Stimulated activated memory B cell treated with anti-CD40 and anti-IgM and Interleukin-4, amounts not matched to agents 10 μg/mL and 1 μg/mL and 100 μg/mL, for 72 hours (primary cell): ENCODE measurements at regions not wholly inside any gene's neighbourhood (a gene's known extent, or its start where the extent isn't known, plus 50 kb on each side); places are given as distances from the start of the nearest gene placed in this dataset.

Experiments
- ATAC-seq: fragments of 150-1000 bp; cut with Tn5 transposase; 2 replicates; pipeline ENCODE4 v1.10.0; 2021
- H3K27ac Mint-ChIP-seq: one replicate; pipeline ENCODE4 v1.8.0; 2022; ENCODE audit warnings: mild to moderate bottlenecking, mixed read lengths
- H3K27me3 Mint-ChIP-seq: one replicate; pipeline ENCODE4 v1.8.0; 2022; ENCODE audit warnings: mixed read lengths
- H3K36me3 Mint-ChIP-seq: one replicate; pipeline ENCODE4 v1.8.0; 2022; ENCODE audit warnings: mixed read lengths
- H3K4me1 Mint-ChIP-seq: one replicate; pipeline ENCODE4 v1.8.0; 2022; ENCODE audit warnings: mixed read lengths
- H3K4me3 Mint-ChIP-seq: one replicate; pipeline ENCODE4 v1.8.0; 2022; ENCODE audit warnings: mild to moderate bottlenecking, moderate library complexity, mixed read lengths
- H3K9me3 Mint-ChIP-seq: one replicate; pipeline ENCODE4 v1.8.0; 2022; ENCODE audit warnings: mixed read lengths

GRCh38 chr4:126794363-126794762 is 838.4 kb upstream of the INTU start:
- H3K9me3 Mint-ChIP-seq: no peaks in the 10 kb centered on the region
- H3K4me1 Mint-ChIP-seq: no peaks in the 10 kb centered on the region
- no peak for ATAC-seq
- no peak overlapping the region for H3K4me3 Mint-ChIP-seq
- no peaks in the 10 kb centered on the region for H3K27me3 Mint-ChIP-seq
- H3K27ac Mint-ChIP-seq: no peak overlapping the region
- H3K36me3 Mint-ChIP-seq: no peaks in the 10 kb centered on the region

GRCh38 chr4:126798214-126798613 is 834.5 kb upstream of the INTU start:
- Mint-ChIP-seq H3K9me3 (no peaks in the 10 kb centered on the region), H3K36me3 (no peaks in the 10 kb centered on the region), H3K27ac (no peak overlapping the region), H3K27me3 (no peaks in the 10 kb centered on the region), H3K4me1 (no peaks in the 10 kb centered on the region), H3K4me3 (no peak overlapping the region)
- no peak for ATAC-seq

GRCh38 chr4:126799416-126799815 is 833.3 kb upstream of the INTU start:
- H3K4me3 Mint-ChIP-seq: no peak overlapping the region
- ATAC-seq: no peak
- H3K9me3 Mint-ChIP-seq: peaks cover 3% of the 10 kb centered on the region
- no peaks in the 10 kb centered on the region for H3K27me3 Mint-ChIP-seq
- H3K4me1 Mint-ChIP-seq: no peaks in the 10 kb centered on the region
- H3K27ac Mint-ChIP-seq: no peak overlapping the region
- H3K36me3 Mint-ChIP-seq: no peaks in the 10 kb centered on the region

GRCh38 chr4:126799971-126800574 is 832.7 kb upstream of the INTU start:
- H3K27me3 Mint-ChIP-seq: no peaks in the 10 kb centered on the region
- no peaks in the 10 kb centered on the region for H3K4me1 Mint-ChIP-seq
- no peaks in the 10 kb centered on the region for H3K36me3 Mint-ChIP-seq
- no peak overlapping the region for H3K4me3 Mint-ChIP-seq
- no peak for ATAC-seq
- no peak overlapping the region for H3K27ac Mint-ChIP-seq
- H3K9me3 Mint-ChIP-seq: peaks cover 3% of the 10 kb centered on the region

- H3K36me3 Mint-ChIP-seq: no peaks in the 10 kb centered on the region
- no peaks in the 10 kb centered on the region for H3K27me3 Mint-ChIP-seq
- H3K27ac Mint-ChIP-seq: no peak overlapping the region
- no peaks in the 10 kb centered on the region for H3K4me1 Mint-ChIP-seq
- ATAC-seq: no peak
- peaks cover 3% of the 10 kb centered on the region for H3K9me3 Mint-ChIP-seq
- no peak overlapping the region for H3K4me3 Mint-ChIP-seq
Measured at GRCh38 chr4:126800575-126801141, 832.1 kb upstream of the INTU start.

- Mint-ChIP-seq H3K27me3 (no peaks in the 10 kb centered on the region), H3K9me3 (peaks cover 3% of the 10 kb centered on the region), H3K4me3 (no peak overlapping the region), H3K27ac (no peak overlapping the region), H3K36me3 (no peaks in the 10 kb centered on the region), H3K4me1 (no peaks in the 10 kb centered on the region)
- no peak for ATAC-seq
Measured at GRCh38 chr4:126807132-126807531, 825.6 kb upstream of the INTU start.

- no peaks in the 10 kb centered on the region for H3K9me3 Mint-ChIP-seq
- H3K4me1 Mint-ChIP-seq: no peaks in the 10 kb centered on the region
- no peaks in the 10 kb centered on the region for H3K36me3 Mint-ChIP-seq
- H3K27ac Mint-ChIP-seq: no peak overlapping the region
- ATAC-seq: no peak
- no peak overlapping the region for H3K4me3 Mint-ChIP-seq
- no peaks in the 10 kb centered on the region for H3K27me3 Mint-ChIP-seq
Measured at GRCh38 chr4:126812076-126812475, 820.7 kb upstream of the INTU start.

- H3K4me1 Mint-ChIP-seq: no peaks in the 10 kb centered on the region
- peaks cover 3% of the 10 kb centered on the region for H3K9me3 Mint-ChIP-seq
- no peak overlapping the region for H3K27ac Mint-ChIP-seq
- no peaks in the 10 kb centered on the region for H3K36me3 Mint-ChIP-seq
- no peaks in the 10 kb centered on the region for H3K27me3 Mint-ChIP-seq
- H3K4me3 Mint-ChIP-seq: no peak overlapping the region
- ATAC-seq: no peak
Measured at GRCh38 chr4:126820631-126821030, 812.1 kb upstream of the INTU start.

GRCh38 chr4:126821152-126821551 is 811.6 kb upstream of the INTU start:
- no peak for ATAC-seq
- H3K27ac Mint-ChIP-seq: no peak overlapping the region
- H3K4me3 Mint-ChIP-seq: no peak overlapping the region
- H3K4me1 Mint-ChIP-seq: no peaks in the 10 kb centered on the region
- peaks cover 3% of the 10 kb centered on the region for H3K9me3 Mint-ChIP-seq
- H3K36me3 Mint-ChIP-seq: no peaks in the 10 kb centered on the region
- H3K27me3 Mint-ChIP-seq: no peaks in the 10 kb centered on the region

GRCh38 chr4:126825083-126825482 is 807.7 kb upstream of the INTU start:
- no peak for ATAC-seq
- H3K4me3 Mint-ChIP-seq: no peak overlapping the region
- H3K27ac Mint-ChIP-seq: no peak overlapping the region
- H3K36me3 Mint-ChIP-seq: no peaks in the 10 kb centered on the region
- H3K4me1 Mint-ChIP-seq: no peaks in the 10 kb centered on the region
- peaks cover 2% of the 10 kb centered on the region for H3K9me3 Mint-ChIP-seq
- H3K27me3 Mint-ChIP-seq: no peaks in the 10 kb centered on the region

GRCh38 chr4:126827669-126828068 is 805.1 kb upstream of the INTU start:
- no peak for ATAC-seq
- Mint-ChIP-seq H3K4me1 (no peaks in the 10 kb centered on the region), H3K9me3 (peaks cover 6% of the 10 kb centered on the region), H3K36me3 (no peaks in the 10 kb centered on the region), H3K4me3 (no peak overlapping the region), H3K27me3 (no peaks in the 10 kb centered on the region), H3K27ac (no peak overlapping the region)

- Mint-ChIP-seq H3K4me3 (no peak overlapping the region), H3K9me3 (peaks cover 25% of the 10 kb centered on the region), H3K27ac (no peak overlapping the region), H3K4me1 (no peaks in the 10 kb centered on the region), H3K36me3 (no peaks in the 10 kb centered on the region), H3K27me3 (no peaks in the 10 kb centered on the region)
- ATAC-seq: no peak
Measured at GRCh38 chr4:126834854-126835253, 797.9 kb upstream of the INTU start.

GRCh38 chr4:126838941-126839679 is 793.6 kb upstream of the INTU start:
- Mint-ChIP-seq H3K36me3 (no peaks in the 10 kb centered on the region), H3K27ac (no peak overlapping the region), H3K4me3 (no peak overlapping the region), H3K4me1 (no peaks in the 10 kb centered on the region), H3K9me3 (peaks cover 19% of the 10 kb centered on the region), H3K27me3 (no peaks in the 10 kb centered on the region)
- no peak for ATAC-seq

- ATAC-seq: peak; percentile 27
Measured at GRCh38 chr4:126843492-126844067, 789.2 kb upstream of the INTU start.

GRCh38 chr4:126850286-126850685 is 782.5 kb upstream of the INTU start:
- ATAC-seq: no peak
- no peaks in the 10 kb centered on the region for H3K9me3 Mint-ChIP-seq
- no peak overlapping the region for H3K4me3 Mint-ChIP-seq

More at GRCh38 chr4:126843492-126844067, 789.2 kb upstream of the INTU start:
- no peak overlapping the region for H3K27ac Mint-ChIP-seq
- H3K27me3 Mint-ChIP-seq: no peaks in the 10 kb centered on the region
- H3K4me1 Mint-ChIP-seq: no peaks in the 10 kb centered on the region
- no peak overlapping the region for H3K4me3 Mint-ChIP-seq
- H3K9me3 Mint-ChIP-seq: peaks cover 8% of the 10 kb centered on the region
- H3K36me3 Mint-ChIP-seq: no peaks in the 10 kb centered on the region

GRCh38 chr4:126851391-126851790 is 781.4 kb upstream of the INTU start:
- H3K27ac Mint-ChIP-seq: no peak overlapping the region
- no peaks in the 10 kb centered on the region for H3K9me3 Mint-ChIP-seq
- ATAC-seq: no peak
- H3K36me3 Mint-ChIP-seq: no peaks in the 10 kb centered on the region
- H3K4me1 Mint-ChIP-seq: no peaks in the 10 kb centered on the region
- H3K27me3 Mint-ChIP-seq: no peaks in the 10 kb centered on the region
- no peak overlapping the region for H3K4me3 Mint-ChIP-seq

More at GRCh38 chr4:126850286-126850685, 782.5 kb upstream of the INTU start:
- H3K36me3 Mint-ChIP-seq: no peaks in the 10 kb centered on the region
- no peaks in the 10 kb centered on the region for H3K4me1 Mint-ChIP-seq
- no peak overlapping the region for H3K27ac Mint-ChIP-seq
- H3K27me3 Mint-ChIP-seq: no peaks in the 10 kb centered on the region
